H1 (cell line): ENCODE measurements at regions not wholly inside any gene's neighbourhood (a gene's known extent, or its start where the extent isn't known, plus 50 kb on each side); places are given as distances from the start of the nearest gene placed in this dataset.

ENCODE experiments used
- CTCF ChIA-PET: fragments of 300-600 bp; sonication (Branson Sonifier 250); formaldehyde crosslinking; loops from one replicate; lab custom pipeline; 2021; ENCODE audit not compliant: partially characterized antibody; lab: Charles Lee
- POLR2A ChIA-PET: fragments of 300-600 bp; sonication (Branson Sonifier 250); formaldehyde crosslinking; loops from one replicate; lab custom pipeline; 2021; ENCODE audit warnings: inconsistent platforms; ENCODE audit not compliant: partially characterized antibody; lab: Charles Lee
- DNase-seq, 2 experiments: peaks; one replicate each; pipeline versions ENCODE4 v3.0.0 to v3.0.0-alpha.2; 2010 to 2022; ENCODE audit warnings: low spot score in 2 of 2, low read depth in 1 of 2, mixed read lengths in 1 of 2
- FAIRE-seq: peaks from 2 replicates; lab custom pipeline; 2011; peaks lifted over from hg19 to GRCh38; lab: Jason Lieb, UNC
- H2AFZ ChIP-seq: 2 replicates; pipeline ENCODE4 v1.8.1; 2012; ENCODE audit warnings: low read length, inconsistent platforms
- H2AK5ac ChIP-seq: 2 replicates; pipeline ENCODE4 v1.6.1; 2013; ENCODE audit warnings: low read depth, low read length
- H2BK120ac ChIP-seq: replicated peaks from 2 replicates; pipeline ENCODE3; 2013; ENCODE audit warnings: low read depth, low read length, inconsistent platforms
- H2BK12ac ChIP-seq: 2 replicates; pipeline ENCODE4 v1.6.1; 2013; ENCODE audit warnings: low read depth, low read length
- H2BK15ac ChIP-seq: 2 replicates; pipeline ENCODE4 v1.6.1; 2013; ENCODE audit warnings: low read length
- H2BK20ac ChIP-seq: 2 replicates; pipeline ENCODE4 v1.6.1; 2013; ENCODE audit warnings: low read length
- H2BK5ac ChIP-seq: 2 replicates; pipeline ENCODE4 v1.6.1; 2013; ENCODE audit warnings: low read depth, low read length
- H3K14ac ChIP-seq: 2 replicates; pipeline ENCODE4 v1.6.1; 2013; ENCODE audit warnings: inconsistent platforms; ENCODE audit not compliant: insufficient read length
- H3K18ac ChIP-seq: 2 replicates; pipeline ENCODE4 v1.6.1; 2013; ENCODE audit warnings: low read length; ENCODE audit errors: extremely low read depth
- H3K23ac ChIP-seq: 2 replicates; pipeline ENCODE4 v1.6.1; 2013; ENCODE audit warnings: inconsistent platforms; ENCODE audit not compliant: insufficient read length
- H3K23me2 ChIP-seq: 2 replicates; pipeline ENCODE4 v1.6.1; 2013; ENCODE audit warnings: low read depth, low read length
- H3K27ac ChIP-seq: 2 replicates; pipeline ENCODE4 v1.6.1; 2011; ENCODE audit warnings: low read depth, low read length, inconsistent platforms
- H3K27me3 ChIP-seq, 4 experiments: replicated peaks in 1 of 4; 1 replicate in 1 of 4; 2 replicates in 3 of 4; pipeline versions ENCODE4 v1.6.1 to v1.8.1; 2011 to 2013; ENCODE audit warnings: low read length in 3 of 4, mild to moderate bottlenecking in 3 of 4, inconsistent platforms in 2 of 4, mixed read lengths in 2 of 4, moderate library complexity in 1 of 4; ENCODE audit not compliant: control insufficient read depth in 3 of 4, insufficient read depth in 3 of 4; ENCODE audit errors: extremely low read depth in 1 of 4
- H3K36me3 ChIP-seq, 4 experiments: 2 replicates each; pipeline versions ENCODE4 v1.6.1 to v1.8.1; 2011 to 2013; ENCODE audit warnings: mild to moderate bottlenecking in 4 of 4, low read length in 3 of 4, moderate library complexity in 2 of 4, control low read depth in 1 of 4, inconsistent platforms in 1 of 4; ENCODE audit not compliant: insufficient read depth in 4 of 4, control insufficient read depth in 2 of 4
- H3K4ac ChIP-seq: replicated peaks from 2 replicates; pipeline ENCODE3; 2013; ENCODE audit warnings: low read length, low read depth, mixed read lengths, inconsistent platforms; ENCODE audit not compliant: insufficient read length
- H3K4me1 ChIP-seq, 4 experiments: replicated peaks in 1 of 4; 1 replicate in 1 of 4; 2 replicates in 3 of 4; pipeline versions ENCODE4 v1.6.1 to v1.8.1; 2011 to 2013; ENCODE audit warnings: low read length in 3 of 4, inconsistent platforms in 2 of 4, mixed read lengths in 1 of 4; ENCODE audit not compliant: insufficient read depth in 4 of 4, control insufficient read depth in 3 of 4
- H3K4me2 ChIP-seq, 2 experiments: 2 replicates each; pipeline versions ENCODE4 v1.6.1 to v1.8.1; 2011 to 2013; ENCODE audit warnings: low read depth in 2 of 2, low read length in 2 of 2, control low read depth in 1 of 2, inconsistent platforms in 1 of 2, mild to moderate bottlenecking in 1 of 2; ENCODE audit not compliant: insufficient read depth in 1 of 2
- H3K4me3 ChIP-seq, 4 experiments: fragments of 200-600, 300-600 bp in 1 of 4; sonication (generic), shearing (Covaris generic), sonication (Bioruptor Twin) in 1 of 4; 2 replicates each; pipeline versions ENCODE4 v1.5.1 to v1.8.1; 2011 to 2016; ENCODE audit warnings: low read length in 4 of 4, low read depth in 3 of 4, control low read depth in 2 of 4, inconsistent platforms in 2 of 4, mild to moderate bottlenecking in 2 of 4, mixed read lengths in 1 of 4, moderate library complexity in 1 of 4; ENCODE audit not compliant: insufficient read depth in 2 of 4; ENCODE audit errors: extremely low read depth in 1 of 4
- H3K56ac ChIP-seq: replicated peaks from 2 replicates; pipeline ENCODE3; 2013; ENCODE audit warnings: low read depth, mild to moderate bottlenecking, mixed read lengths, low read length, inconsistent platforms; ENCODE audit not compliant: insufficient read length
- H3K79me1 ChIP-seq: 2 replicates; pipeline ENCODE4 v1.6.1; 2013; ENCODE audit warnings: low read depth, low read length, control low read depth
- H3K79me2 ChIP-seq, 2 experiments: 2 replicates each; pipeline versions ENCODE4 v1.6.1 to v1.8.1; 2012 to 2013; ENCODE audit warnings: low read length in 2 of 2, mild to moderate bottlenecking in 2 of 2, inconsistent platforms in 1 of 2; ENCODE audit not compliant: insufficient read depth in 2 of 2, control insufficient read depth in 1 of 2
- H3K9ac ChIP-seq, 4 experiments: replicated peaks in 1 of 4; 1 replicate in 1 of 4; 2 replicates in 3 of 4; pipeline versions ENCODE4 v1.6.1 to v1.8.1; 2011 to 2013; ENCODE audit warnings: low read depth in 3 of 4, low read length in 3 of 4, control low read depth in 2 of 4, mild to moderate bottlenecking in 2 of 4, moderate library complexity in 2 of 4, inconsistent platforms in 1 of 4; ENCODE audit errors: extremely low read depth in 1 of 4
- H3K9me3 ChIP-seq, 2 experiments: 2 replicates each; pipeline versions ENCODE4 v1.6.1 to v1.8.1; 2012 to 2013; ENCODE audit warnings: mild to moderate bottlenecking in 2 of 2, moderate library complexity in 2 of 2, control low read depth in 1 of 2, inconsistent platforms in 1 of 2, low read depth in 1 of 2, low read length in 1 of 2, mixed read lengths in 1 of 2; ENCODE audit not compliant: insufficient read depth in 2 of 2
- H4K20me1 ChIP-seq, 2 experiments: replicated peaks in 1 of 2; 2 replicates each; pipeline versions ENCODE3 to v1.8.1; 2011 to 2013; ENCODE audit warnings: inconsistent platforms in 2 of 2, low read length in 2 of 2, mild to moderate bottlenecking in 1 of 2; ENCODE audit not compliant: insufficient read depth in 2 of 2, control insufficient read depth in 1 of 2
- H4K5ac ChIP-seq: 2 replicates; pipeline ENCODE4 v1.6.1; 2013; ENCODE audit warnings: low read length, low read depth, mixed read lengths, inconsistent platforms; ENCODE audit not compliant: insufficient read length
- H4K8ac ChIP-seq: 2 replicates; pipeline ENCODE4 v1.8.0; 2013; ENCODE audit warnings: mild to moderate bottlenecking, moderate library complexity, low read length, inconsistent platforms; ENCODE audit not compliant: insufficient read depth; ENCODE audit errors: extremely low read depth
- H4K91ac ChIP-seq: replicated peaks from 2 replicates; pipeline ENCODE3; 2013; ENCODE audit warnings: low read length, mixed read lengths, inconsistent platforms; ENCODE audit not compliant: insufficient read length
- HDAC2 ChIP-seq, 2 experiments: fragments of 300-600 bp in 1 of 2; sonication (generic) in 1 of 2; IDR thresholded peaks; 2 replicates each; pipeline ENCODE4 v1.6.1; 2011 to 2012; ENCODE audit warnings: low read depth in 2 of 2, low read length in 2 of 2, mild to moderate bottlenecking in 2 of 2, moderate library complexity in 2 of 2, borderline replicate concordance in 1 of 2, inconsistent platforms in 1 of 2
- whole genome bisulfite sequencing, 2 experiments: shearing (Covaris generic) in 1 of 2; methylation state at CpG; one replicate each; pipeline versions ENCODE4 v1.1.6 to v1.1.7; 2013 to 2015; ENCODE audit warnings: low lambda C conversion rate in 2 of 2, mixed read lengths in 2 of 2, inconsistent platforms in 1 of 2, low coverage in 1 of 2, missing lambda C conversion rate in 1 of 2; ENCODE audit not compliant: insufficient replicate concordance in 2 of 2, insufficient coverage in 1 of 2, insufficient read length in 1 of 2; ENCODE audit errors: extremely low coverage in 1 of 2, missing lambda C conversion rate in 1 of 2; 5-methylcytosine and 5-hydroxymethylcytosine counted together

GRCh38 chr13:62049992-62050391 lies 634.3 kb upstream of the PCDH20 start:
- no peak overlapping the region for H2BK120ac ChIP-seq
- no peaks in the 10 kb centered on the region for H3K27me3 ChIP-seq
- H3K4ac ChIP-seq: no peak overlapping the region

More at GRCh38 chr13:62049992-62050391, 634.3 kb upstream of the PCDH20 start:
- DNase-seq (no peak), FAIRE-seq (no peak)
- Histone ChIP-seq H3K4me3 (no peak overlapping the region), H2BK5ac (no peak overlapping the region), H3K36me3 (no peaks in the 10 kb centered on the region), H4K8ac (no peak overlapping the region), H3K4me2 (no peak overlapping the region), H3K27ac (no peak overlapping the region), H3K9ac (no peak overlapping the region), H4K91ac (no peak overlapping the region), H3K9me3 (peaks cover 8 to 9% of the 10 kb centered on the region in 2 experiments), H3K79me2 (no peaks in the 10 kb centered on the region), H3K4me1 (no peaks in the 10 kb centered on the region), H3K18ac (no peak overlapping the region), H3K23me2 (no peaks in the 10 kb centered on the region), H4K5ac (no peak overlapping the region), H2BK20ac (no peak overlapping the region), H3K79me1 (no peaks in the 10 kb centered on the region), H2BK15ac (no peak overlapping the region), H3K23ac (no peak overlapping the region), H3K14ac (no peak overlapping the region), H2AFZ (no peak overlapping the region), H2BK12ac (no peak overlapping the region), H2AK5ac (no peak overlapping the region), H4K20me1 (no peaks in the 10 kb centered on the region), H3K56ac (no peak overlapping the region)
- no peak for TF ChIP-seq HDAC2 (IDR thresholded peaks at IDR 0.05; ENCODE audit: borderline replicate concordance in 1 of 2, low read depth in 2 of 2, low read length in 2 of 2)
- 90% methylated on average over 2 of the region's 2 CpGs; no CpG with 5 or more reads in 1 of the 2 experiments for WGBS, 2 experiments
- ChIA-PET CTCF (no interaction called here), POLR2A (no interaction called here)
